Coronary artery (tissue), 2 donors: ENCODE measurements at regions not wholly inside any gene's neighbourhood (a gene's known extent, or its start where the extent isn't known, plus 50 kb on each side); places are given as distances from the start of the nearest gene placed in this dataset.

ENCODE experiments used
- DNase-seq: peaks from one replicate; pipeline ENCODE4 v3.0.0-alpha.2; 2017; ENCODE audit warnings: low spot score
- H3K27ac ChIP-seq, 2 donors: fragments of 200-600 bp; sonication (generic); one replicate each; pipeline ENCODE4 v1.5.1; 2016 to 2019
- H3K4me3 ChIP-seq: fragments of 200-600 bp; sonication (generic); 2 replicates; pipeline ENCODE4 v1.5.1; 2016; ENCODE audit warnings: mild to moderate bottlenecking, moderate library complexity
- CTCF ChIP-seq: fragments of 200-600 bp; sonication (generic); IDR thresholded peaks from one replicate; pipeline ENCODE4 v1.5.1; 2019; ENCODE audit warnings: antibody characterized with exemption

- Histone ChIP-seq H3K4me3 (no peak overlapping the region), H3K27ac (no peak overlapping the region)
- DNase-seq: no peak
- no peak for TF ChIP-seq CTCF
Observed at GRCh38 chrX:148424570-148424969, 75.8 kb upstream of the AFF2 start.

- no peak for TF ChIP-seq CTCF
- no peak overlapping the region for H3K4me3 ChIP-seq
- no peak overlapping the region for H3K27ac ChIP-seq
- no peak for DNase-seq
Observed at GRCh38 chrX:148426467-148426866, 74.0 kb upstream of the AFF2 start.

GRCh38 chrX:148441387-148441786 lies 59.0 kb upstream of the AFF2 start:
- DNase-seq: no peak
- TF ChIP-seq CTCF: no peak
- no peak overlapping the region for H3K4me3 ChIP-seq
- no peak overlapping the region for H3K27ac ChIP-seq

- no peak for DNase-seq
- no peak for TF ChIP-seq CTCF
- no peak overlapping the region for H3K27ac ChIP-seq
- H3K4me3 ChIP-seq: no peak overlapping the region
Observed at GRCh38 chrX:148443216-148443615, 57.2 kb upstream of the AFF2 start.

- TF ChIP-seq CTCF: no peak
- DNase-seq: no peak
Observed at GRCh38 chrX:148448686-148449085, 51.7 kb upstream of the AFF2 start.

More at GRCh38 chrX:148448686-148449085, 51.7 kb upstream of the AFF2 start:
- H3K27ac ChIP-seq: no peak overlapping the region
- H3K4me3 ChIP-seq: no peak overlapping the region
